Nephron progenitor cell (in vitro differentiated cells): ENCODE measurements at regions not wholly inside any gene's neighbourhood (a gene's known extent, or its start where the extent isn't known, plus 50 kb on each side); places are given as distances from the start of the nearest gene placed in this dataset.

Source experiments
- DNase-seq: peaks from one replicate; pipeline ENCODE4 v3.0.0; 2021
- H3K27ac Mint-ChIP-seq: 2 replicates; pipeline ENCODE4 v1.8.0; 2021; ENCODE audit warnings: mild to moderate bottlenecking, moderate library complexity, mixed read lengths
- H3K27me3 Mint-ChIP-seq: 2 replicates; pipeline ENCODE4 v1.8.0; 2021; ENCODE audit warnings: mild to moderate bottlenecking, low read depth, mixed read lengths; ENCODE audit not compliant: poor library complexity
- H3K36me3 Mint-ChIP-seq: 2 replicates; pipeline ENCODE4 v1.8.0; 2021; ENCODE audit warnings: low read depth, mixed read lengths
- H3K4me1 Mint-ChIP-seq: 2 replicates; pipeline ENCODE4 v1.8.0; 2021; ENCODE audit warnings: mixed read lengths
- H3K4me3 Mint-ChIP-seq: 2 replicates; pipeline ENCODE4 v1.8.0; 2021; ENCODE audit warnings: mild to moderate bottlenecking, moderate library complexity, mixed read lengths
- H3K9me3 Mint-ChIP-seq: 2 replicates; pipeline ENCODE4 v1.8.0; 2021; ENCODE audit warnings: mild to moderate bottlenecking, moderate library complexity, mixed read lengths
- TF ChIP-seq, protein P1 (sequence below): fragments of 200-600 bp; sonication (generic); IDR thresholded peaks from 2 replicates; pipeline ENCODE4 v1.5.0; 2021; ENCODE audit warnings: antibody characterized with exemption

DNA sequence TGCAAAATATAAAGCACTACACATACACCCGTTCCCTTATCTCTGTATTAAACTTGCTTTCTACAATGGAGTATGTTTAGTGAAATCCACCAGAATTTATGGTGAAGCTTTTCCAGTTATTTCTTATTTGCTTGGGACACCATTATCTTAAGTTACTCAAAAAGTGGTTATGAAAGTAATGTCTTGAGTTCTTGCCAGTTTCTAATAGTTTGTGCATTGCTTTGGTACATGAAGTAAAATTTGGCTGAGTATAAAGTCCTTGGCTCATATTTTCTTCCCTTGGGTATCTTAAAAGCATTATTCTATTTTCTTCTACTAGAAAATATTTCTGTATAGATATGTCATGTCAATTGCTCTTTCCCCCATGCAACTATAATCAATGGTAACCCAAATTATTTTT is 85.2 kb downstream of the POLR1F start:
- peaks cover 4% of the 10 kb centered on the region for H3K27me3 Mint-ChIP-seq
- DNase-seq = no peak
- H3K27ac Mint-ChIP-seq = no peak overlapping the region
- no peak overlapping the region for H3K4me3 Mint-ChIP-seq
- H3K4me1 Mint-ChIP-seq = no peaks in the 10 kb centered on the region
- TF ChIP-seq, protein P1, sequence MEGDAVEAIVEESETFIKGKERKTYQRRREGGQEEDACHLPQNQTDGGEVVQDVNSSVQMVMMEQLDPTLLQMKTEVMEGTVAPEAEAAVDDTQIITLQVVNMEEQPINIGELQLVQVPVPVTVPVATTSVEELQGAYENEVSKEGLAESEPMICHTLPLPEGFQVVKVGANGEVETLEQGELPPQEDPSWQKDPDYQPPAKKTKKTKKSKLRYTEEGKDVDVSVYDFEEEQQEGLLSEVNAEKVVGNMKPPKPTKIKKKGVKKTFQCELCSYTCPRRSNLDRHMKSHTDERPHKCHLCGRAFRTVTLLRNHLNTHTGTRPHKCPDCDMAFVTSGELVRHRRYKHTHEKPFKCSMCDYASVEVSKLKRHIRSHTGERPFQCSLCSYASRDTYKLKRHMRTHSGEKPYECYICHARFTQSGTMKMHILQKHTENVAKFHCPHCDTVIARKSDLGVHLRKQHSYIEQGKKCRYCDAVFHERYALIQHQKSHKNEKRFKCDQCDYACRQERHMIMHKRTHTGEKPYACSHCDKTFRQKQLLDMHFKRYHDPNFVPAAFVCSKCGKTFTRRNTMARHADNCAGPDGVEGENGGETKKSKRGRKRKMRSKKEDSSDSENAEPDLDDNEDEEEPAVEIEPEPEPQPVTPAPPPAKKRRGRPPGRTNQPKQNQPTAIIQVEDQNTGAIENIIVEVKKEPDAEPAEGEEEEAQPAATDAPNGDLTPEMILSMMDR = no peak
- H3K9me3 Mint-ChIP-seq = no peaks in the 10 kb centered on the region
- no peaks in the 10 kb centered on the region for H3K36me3 Mint-ChIP-seq

- DNase-seq = no peak
- Mint-ChIP-seq H3K27ac (no peak overlapping the region), H3K36me3 (no peaks in the 10 kb centered on the region), H3K4me1 (no peaks in the 10 kb centered on the region), H3K27me3 (peaks cover 7% of the 10 kb centered on the region), H3K9me3 (no peaks in the 10 kb centered on the region), H3K4me3 (no peak overlapping the region)
- TF ChIP-seq, protein P1 = no peak
These were observed 87.1 kb downstream of the POLR1F start for GRCh38 chr7:19621740-19622139.

GRCh38 chr7:19620470-19620869 is 88.4 kb downstream of the POLR1F start:
- TF ChIP-seq, protein P1 = no peak
- H3K36me3 Mint-ChIP-seq = no peaks in the 10 kb centered on the region
- no peak overlapping the region for H3K4me3 Mint-ChIP-seq
- no peak for DNase-seq
- H3K4me1 Mint-ChIP-seq = no peaks in the 10 kb centered on the region
- no peak overlapping the region for H3K27ac Mint-ChIP-seq
- peaks cover 9% of the 10 kb centered on the region for H3K27me3 Mint-ChIP-seq
- H3K9me3 Mint-ChIP-seq = no peaks in the 10 kb centered on the region

DNA sequence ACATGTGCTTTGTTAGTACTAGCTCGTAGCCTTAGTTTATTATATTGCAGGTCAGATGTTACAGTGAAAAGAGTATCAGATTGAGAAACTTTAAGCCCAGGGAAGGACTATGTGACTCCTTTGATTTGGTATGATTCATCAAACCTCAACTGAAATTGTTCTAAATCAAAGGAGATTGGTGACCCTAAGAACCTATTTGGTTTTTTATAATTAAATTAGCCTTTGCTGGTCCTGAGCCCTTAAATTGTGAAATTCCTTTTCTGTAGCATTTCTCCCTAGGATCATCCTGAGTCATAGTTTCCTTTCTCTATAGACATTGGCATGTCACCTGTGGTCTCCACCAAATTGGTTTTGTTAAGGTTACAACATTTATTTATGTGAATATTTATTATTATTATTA is 89.7 kb downstream of the POLR1F start:
- no peak overlapping the region for H3K27ac Mint-ChIP-seq
- no peak for DNase-seq
- no peaks in the 10 kb centered on the region for H3K4me1 Mint-ChIP-seq
- H3K9me3 Mint-ChIP-seq = no peaks in the 10 kb centered on the region
- no peak overlapping the region for H3K4me3 Mint-ChIP-seq
- no peaks in the 10 kb centered on the region for H3K36me3 Mint-ChIP-seq
- H3K27me3 Mint-ChIP-seq = peaks cover 9% of the 10 kb centered on the region
- TF ChIP-seq, protein P1 = no peak

GRCh38 chr7:19617901-19618300 is 90.9 kb downstream of the POLR1F start:
- no peak for DNase-seq
- no peaks in the 10 kb centered on the region for H3K36me3 Mint-ChIP-seq
- TF ChIP-seq, protein P1 = no peak
- H3K27ac Mint-ChIP-seq = no peak overlapping the region
- H3K4me3 Mint-ChIP-seq = no peak overlapping the region
- peaks cover 9% of the 10 kb centered on the region for H3K27me3 Mint-ChIP-seq
- H3K4me1 Mint-ChIP-seq = no peaks in the 10 kb centered on the region
- no peaks in the 10 kb centered on the region for H3K9me3 Mint-ChIP-seq

GRCh38 chr7:19610194-19610943 is 98.5 kb downstream of the POLR1F start:
- Mint-ChIP-seq H3K4me3 (no peak overlapping the region), H3K36me3 (no peaks in the 10 kb centered on the region), H3K27me3 (peaks cover 4% of the 10 kb centered on the region), H3K9me3 (peaks cover 4% of the 10 kb centered on the region), H3K27ac (no peak overlapping the region), H3K4me1 (no peaks in the 10 kb centered on the region)
- TF ChIP-seq, protein P1 = no peak
- DNase-seq = no peak
